ENCODE measurements at regions not wholly inside any gene's neighbourhood (a gene's known extent, or its start where the extent isn't known, plus 50 kb on each side); places are given as distances from the start of the nearest gene placed in this dataset.

DNA sequence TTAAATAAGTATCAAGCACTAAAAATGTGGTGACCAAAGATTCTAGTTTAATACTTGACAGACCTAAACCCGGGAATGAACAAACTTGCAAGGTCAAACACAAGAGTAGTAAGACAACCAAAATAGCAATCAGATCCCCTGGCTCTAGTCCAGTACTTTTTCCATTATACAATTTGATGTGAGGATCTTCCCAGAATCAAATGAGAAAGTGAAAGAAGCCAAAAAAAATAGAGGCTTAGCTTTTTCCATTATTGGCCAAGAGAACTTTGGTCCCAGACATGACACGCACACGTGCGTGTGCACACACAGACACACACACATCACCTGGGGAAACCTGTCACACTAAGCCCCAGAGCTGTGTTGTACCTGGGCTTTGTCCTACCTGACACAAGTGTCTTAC is 300.6 kb upstream of the CDH5 start:
- DNase-seq (ENCODE audit: low spot score), result no peak
- H3K4me3 Mint-ChIP-seq (ENCODE audit: unreplicated experiment), result no peak overlapping the region
- H3K27me3 Mint-ChIP-seq (ENCODE audit: low read depth), result peaks cover 1% of the 10 kb centered on the region
- no peak overlapping the region for H3K27ac Mint-ChIP-seq (ENCODE audit: unreplicated experiment)
- no peaks in the 10 kb centered on the region for H3K36me3 Mint-ChIP-seq (ENCODE audit: low read depth)
- H3K9me3 Mint-ChIP-seq (ENCODE audit: low read depth), result no peaks in the 10 kb centered on the region
- H3K4me1 Mint-ChIP-seq (ENCODE audit: low read depth), result peaks cover 32% of the 10 kb centered on the region
- TF ChIP-seq, protein P1, sequence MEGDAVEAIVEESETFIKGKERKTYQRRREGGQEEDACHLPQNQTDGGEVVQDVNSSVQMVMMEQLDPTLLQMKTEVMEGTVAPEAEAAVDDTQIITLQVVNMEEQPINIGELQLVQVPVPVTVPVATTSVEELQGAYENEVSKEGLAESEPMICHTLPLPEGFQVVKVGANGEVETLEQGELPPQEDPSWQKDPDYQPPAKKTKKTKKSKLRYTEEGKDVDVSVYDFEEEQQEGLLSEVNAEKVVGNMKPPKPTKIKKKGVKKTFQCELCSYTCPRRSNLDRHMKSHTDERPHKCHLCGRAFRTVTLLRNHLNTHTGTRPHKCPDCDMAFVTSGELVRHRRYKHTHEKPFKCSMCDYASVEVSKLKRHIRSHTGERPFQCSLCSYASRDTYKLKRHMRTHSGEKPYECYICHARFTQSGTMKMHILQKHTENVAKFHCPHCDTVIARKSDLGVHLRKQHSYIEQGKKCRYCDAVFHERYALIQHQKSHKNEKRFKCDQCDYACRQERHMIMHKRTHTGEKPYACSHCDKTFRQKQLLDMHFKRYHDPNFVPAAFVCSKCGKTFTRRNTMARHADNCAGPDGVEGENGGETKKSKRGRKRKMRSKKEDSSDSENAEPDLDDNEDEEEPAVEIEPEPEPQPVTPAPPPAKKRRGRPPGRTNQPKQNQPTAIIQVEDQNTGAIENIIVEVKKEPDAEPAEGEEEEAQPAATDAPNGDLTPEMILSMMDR (IDR thresholded peaks at IDR 0.05), result no peak

DNA sequence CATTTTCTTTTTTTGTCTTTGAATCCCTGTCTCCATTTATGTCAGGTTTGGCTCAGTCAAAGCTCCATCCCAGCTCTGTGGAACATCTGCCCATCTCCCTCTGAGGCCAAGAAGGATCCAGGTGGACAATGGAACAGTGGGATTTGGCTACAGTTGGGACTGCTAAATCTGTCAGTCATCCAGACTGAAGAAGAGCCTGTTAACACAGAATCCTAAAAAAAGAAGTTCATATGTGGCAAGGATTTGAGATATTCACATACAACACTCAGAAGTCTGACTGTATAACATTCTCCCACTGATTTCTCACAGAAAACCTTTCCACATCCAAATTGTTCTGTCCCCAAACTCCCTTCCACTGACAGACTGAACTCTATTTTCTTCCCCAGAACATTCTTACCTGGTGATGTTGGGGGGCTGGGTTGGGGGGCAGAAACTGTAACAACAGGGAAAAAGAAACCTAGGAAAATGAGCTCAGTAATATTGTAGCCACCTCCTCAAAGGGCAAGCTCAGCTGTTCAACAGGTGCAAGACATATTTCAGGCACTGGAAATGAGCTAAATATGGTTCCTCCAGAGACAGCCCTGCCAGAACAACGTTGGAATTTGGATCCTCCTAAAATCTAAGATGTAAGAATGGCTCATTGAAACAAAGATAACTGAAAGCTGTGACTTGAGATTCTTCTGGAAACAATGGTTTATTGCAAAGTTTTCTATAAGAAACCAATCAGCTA is 301.5 kb upstream of the CDH5 start:
- Mint-ChIP-seq H3K27me3 (ENCODE audit: low read depth) (peaks cover 1% of the 10 kb centered on the region), H3K36me3 (ENCODE audit: low read depth) (no peaks in the 10 kb centered on the region), H3K9me3 (ENCODE audit: low read depth) (no peaks in the 10 kb centered on the region), H3K4me3 (ENCODE audit: unreplicated experiment) (no peak overlapping the region), H3K27ac (ENCODE audit: unreplicated experiment) (no peak overlapping the region), H3K4me1 (ENCODE audit: low read depth) (peaks cover 22% of the 10 kb centered on the region)
- no peak for DNase-seq (ENCODE audit: low spot score)
- TF ChIP-seq, protein P1 (IDR thresholded peaks at IDR 0.05), result no peak

DNA sequence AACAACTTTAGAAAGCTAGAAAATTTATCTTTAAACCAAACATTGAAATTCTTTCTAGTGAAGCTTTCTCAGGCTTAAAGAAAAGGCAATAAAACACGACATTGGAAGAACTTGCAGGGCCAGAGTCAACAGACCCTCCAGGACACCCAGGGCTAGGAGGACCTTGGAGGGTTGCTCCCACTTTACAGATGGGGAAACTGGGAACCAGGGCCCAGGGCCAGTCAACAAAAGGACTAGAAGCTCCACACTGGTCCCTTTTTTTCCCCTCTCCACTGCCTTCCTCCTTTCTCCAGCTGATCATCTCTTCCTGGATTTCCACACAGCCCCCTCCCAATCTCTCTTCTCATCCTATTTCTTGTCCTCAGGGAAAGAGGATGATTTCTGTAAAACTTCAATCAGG is 307.7 kb upstream of the CDH5 start:
- Mint-ChIP-seq H3K27me3 (ENCODE audit: low read depth) (no peaks in the 10 kb centered on the region), H3K36me3 (ENCODE audit: low read depth) (no peaks in the 10 kb centered on the region), H3K9me3 (ENCODE audit: low read depth) (no peaks in the 10 kb centered on the region), H3K27ac (ENCODE audit: unreplicated experiment) (no peak overlapping the region), H3K4me3 (ENCODE audit: unreplicated experiment) (no peak overlapping the region), H3K4me1 (ENCODE audit: low read depth) (no peaks in the 10 kb centered on the region)
- no peak for DNase-seq (ENCODE audit: low spot score)
- TF ChIP-seq, protein P1 (IDR thresholded peaks at IDR 0.05), result no peak

DNA sequence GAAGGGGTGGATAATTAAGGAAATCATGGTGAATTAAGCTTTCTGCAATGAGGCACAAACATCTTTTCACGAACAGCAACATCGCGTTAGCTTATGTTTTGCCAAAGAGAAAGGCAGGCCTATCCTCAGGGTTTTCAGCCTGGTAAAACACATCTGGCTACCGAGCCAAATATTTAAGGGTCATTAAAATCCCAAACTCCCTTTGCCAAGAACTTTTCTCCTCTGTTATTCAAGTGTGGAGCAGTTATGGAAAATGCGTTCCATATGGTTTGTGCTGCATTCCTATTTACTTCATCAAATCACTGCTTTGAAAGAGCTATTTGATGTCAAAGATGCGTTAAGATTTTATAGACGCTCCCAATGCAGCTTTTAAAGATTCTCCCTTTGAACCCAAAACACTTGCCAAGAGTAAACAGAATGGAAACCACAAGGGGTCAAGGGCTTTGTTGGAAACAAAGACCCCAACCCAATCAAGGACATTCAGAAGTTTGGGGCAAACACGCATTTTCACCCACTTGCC is 308.3 kb upstream of the CDH5 start:
- no peak for DNase-seq (ENCODE audit: low spot score)

DNA sequence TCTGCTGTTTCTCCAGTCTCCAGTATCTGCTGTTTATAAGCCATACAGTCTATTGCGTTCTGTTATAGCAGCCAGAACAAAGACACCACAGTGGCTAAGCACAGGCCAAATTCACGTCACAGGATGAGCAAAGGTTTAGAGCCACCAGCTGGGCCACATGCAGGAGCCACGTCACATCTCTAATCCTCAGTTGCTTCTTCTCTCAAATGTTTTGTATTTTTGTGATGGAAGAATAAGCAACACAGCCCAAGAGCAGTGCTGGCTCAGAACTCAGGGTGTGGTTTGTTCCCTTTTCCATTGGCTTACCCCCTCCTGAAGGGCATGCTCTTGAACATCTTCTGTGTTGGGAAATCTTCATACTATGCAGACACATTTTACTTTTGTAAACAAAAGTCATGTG is 309.4 kb upstream of the CDH5 start:
- H3K27me3 Mint-ChIP-seq (ENCODE audit: low read depth), result no peaks in the 10 kb centered on the region
- DNase-seq (ENCODE audit: low spot score), result no peak
- H3K36me3 Mint-ChIP-seq (ENCODE audit: low read depth), result no peaks in the 10 kb centered on the region
- TF ChIP-seq, protein P1 (IDR thresholded peaks at IDR 0.05), result no peak
- H3K9me3 Mint-ChIP-seq (ENCODE audit: low read depth), result no peaks in the 10 kb centered on the region
- no peak overlapping the region for H3K4me3 Mint-ChIP-seq (ENCODE audit: unreplicated experiment)
- no peak overlapping the region for H3K27ac Mint-ChIP-seq (ENCODE audit: unreplicated experiment)
- no peaks in the 10 kb centered on the region for H3K4me1 Mint-ChIP-seq (ENCODE audit: low read depth)

More for the DNA sequence above, 308.3 kb upstream of the CDH5 start:
- Mint-ChIP-seq H3K4me1 (ENCODE audit: low read depth) (no peaks in the 10 kb centered on the region), H3K27ac (ENCODE audit: unreplicated experiment) (no peak overlapping the region), H3K4me3 (ENCODE audit: unreplicated experiment) (no peak overlapping the region), H3K36me3 (ENCODE audit: low read depth) (no peaks in the 10 kb centered on the region), H3K9me3 (ENCODE audit: low read depth) (no peaks in the 10 kb centered on the region), H3K27me3 (ENCODE audit: low read depth) (no peaks in the 10 kb centered on the region)
- TF ChIP-seq, protein P1 (IDR thresholded peaks at IDR 0.05), result no peak
